GM06990 (cell line): ENCODE measurements at regions not wholly inside any gene's neighbourhood (a gene's known extent, or its start where the extent isn't known, plus 50 kb on each side); places are given as distances from the start of the nearest gene placed in this dataset.

ENCODE experiments used
- DNase-seq: peaks from one replicate; pipeline ENCODE4 v3.0.0-alpha.2; 2011; ENCODE audit not compliant: insufficient read length; ENCODE audit errors: extremely low read depth
- H3K27me3 ChIP-seq: replicated peaks from 2 replicates; pipeline ENCODE4 v1.6.0; 2011; ENCODE audit warnings: low read length; ENCODE audit not compliant: control insufficient read depth, insufficient read depth
- H3K36me3 ChIP-seq: 2 replicates; pipeline ENCODE4 v1.5.1; 2011; ENCODE audit warnings: low read length; ENCODE audit not compliant: control insufficient read depth, insufficient read depth
- H3K4me3 ChIP-seq: replicated peaks from 2 replicates; pipeline ENCODE4 v1.5.1; 2011; ENCODE audit warnings: low read depth, mild to moderate bottlenecking, control low read depth, low read length
- TF ChIP-seq, protein P1 (sequence below): IDR thresholded peaks from 2 replicates; pipeline ENCODE4 v1.5.1; 2011; ENCODE audit warnings: low read length, control low read depth, mild to moderate bottlenecking, inconsistent platforms; ENCODE audit not compliant: insufficient read depth, poor library complexity, severe bottlenecking

DNA sequence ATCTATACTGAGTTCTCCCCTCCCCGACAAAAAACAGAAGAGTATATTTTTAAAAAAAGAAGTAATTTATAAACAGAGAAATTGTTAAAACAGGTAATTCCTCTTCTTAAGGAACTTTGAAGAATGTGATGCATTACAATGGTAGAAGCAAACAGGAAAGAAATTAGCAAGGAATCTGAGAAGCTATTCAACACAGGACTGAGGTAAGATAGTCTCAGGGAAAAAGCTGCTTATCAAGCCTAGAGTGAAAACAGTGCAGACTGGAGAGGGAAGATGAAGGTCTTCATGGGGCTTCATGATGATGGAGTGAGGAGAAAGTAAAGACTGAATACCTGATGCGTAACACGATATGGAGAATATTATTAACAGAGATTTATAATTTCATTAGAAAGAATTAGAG, 880.0 kb downstream of the SLC16A7 start:
- DNase-seq = no peak
- no peaks in the 10 kb centered on the region for H3K36me3 ChIP-seq
- no peak overlapping the region for H3K4me3 ChIP-seq
- TF ChIP-seq, protein P1, sequence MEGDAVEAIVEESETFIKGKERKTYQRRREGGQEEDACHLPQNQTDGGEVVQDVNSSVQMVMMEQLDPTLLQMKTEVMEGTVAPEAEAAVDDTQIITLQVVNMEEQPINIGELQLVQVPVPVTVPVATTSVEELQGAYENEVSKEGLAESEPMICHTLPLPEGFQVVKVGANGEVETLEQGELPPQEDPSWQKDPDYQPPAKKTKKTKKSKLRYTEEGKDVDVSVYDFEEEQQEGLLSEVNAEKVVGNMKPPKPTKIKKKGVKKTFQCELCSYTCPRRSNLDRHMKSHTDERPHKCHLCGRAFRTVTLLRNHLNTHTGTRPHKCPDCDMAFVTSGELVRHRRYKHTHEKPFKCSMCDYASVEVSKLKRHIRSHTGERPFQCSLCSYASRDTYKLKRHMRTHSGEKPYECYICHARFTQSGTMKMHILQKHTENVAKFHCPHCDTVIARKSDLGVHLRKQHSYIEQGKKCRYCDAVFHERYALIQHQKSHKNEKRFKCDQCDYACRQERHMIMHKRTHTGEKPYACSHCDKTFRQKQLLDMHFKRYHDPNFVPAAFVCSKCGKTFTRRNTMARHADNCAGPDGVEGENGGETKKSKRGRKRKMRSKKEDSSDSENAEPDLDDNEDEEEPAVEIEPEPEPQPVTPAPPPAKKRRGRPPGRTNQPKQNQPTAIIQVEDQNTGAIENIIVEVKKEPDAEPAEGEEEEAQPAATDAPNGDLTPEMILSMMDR = no peak
- H3K27me3 ChIP-seq = no peaks in the 10 kb centered on the region

DNA sequence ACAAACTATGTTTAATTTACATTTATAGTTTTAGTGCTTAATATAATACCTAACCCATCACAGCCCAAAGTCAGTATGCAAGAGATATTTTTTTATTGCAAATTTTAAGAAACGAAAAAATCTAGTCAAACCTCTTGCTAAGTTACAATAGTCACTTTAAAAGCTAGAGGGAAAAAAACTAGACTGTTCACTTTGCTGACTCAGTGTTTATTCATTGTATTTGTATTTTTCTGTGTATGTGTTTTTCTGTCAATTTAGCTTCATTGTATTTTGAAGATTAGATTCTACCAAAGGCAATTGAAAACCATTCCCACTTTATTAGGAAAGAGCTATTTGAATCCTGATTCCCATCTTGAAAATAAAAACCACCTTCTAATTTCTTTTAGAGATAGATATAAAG, 891.5 kb downstream of the SLC16A7 start:
- H3K27me3 ChIP-seq = no peaks in the 10 kb centered on the region
- no peak overlapping the region for H3K4me3 ChIP-seq
- no peaks in the 10 kb centered on the region for H3K36me3 ChIP-seq
- DNase-seq = no peak
- TF ChIP-seq, protein P1 = no peak

DNA sequence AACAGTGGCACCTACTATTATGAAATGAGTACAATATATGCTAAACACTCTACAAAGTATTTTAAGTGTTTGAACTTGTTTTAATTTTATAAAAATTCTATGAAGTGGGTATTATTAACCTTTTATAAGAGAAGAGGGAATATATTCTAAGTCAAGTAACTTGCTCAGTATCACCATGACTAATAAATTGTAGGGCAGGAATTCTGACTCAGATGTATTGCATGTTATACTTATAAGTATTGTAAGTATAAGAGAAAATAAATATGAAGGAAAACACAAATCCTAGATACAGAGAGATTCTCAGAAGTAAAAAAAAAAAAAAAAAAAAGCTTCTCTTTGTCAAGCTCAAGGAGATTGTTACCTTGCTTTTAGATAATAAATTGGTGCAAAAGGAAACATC, 893.2 kb downstream of the SLC16A7 start:
- Histone ChIP-seq H3K36me3 (no peaks in the 10 kb centered on the region), H3K27me3 (no peaks in the 10 kb centered on the region), H3K4me3 (no peak overlapping the region)
- TF ChIP-seq, protein P1 = no peak
- DNase-seq = no peak

- Histone ChIP-seq H3K27me3 (no peaks in the 10 kb centered on the region), H3K36me3 (no peaks in the 10 kb centered on the region), H3K4me3 (no peak overlapping the region)
- TF ChIP-seq, protein P1 = peak; percentile 36
- no peak for DNase-seq
These were observed 898.4 kb downstream of the SLC16A7 start for GRCh38 chr12:60494244-60494643.

- TF ChIP-seq, protein P1 = no peak
- no peaks in the 10 kb centered on the region for H3K36me3 ChIP-seq
- H3K27me3 ChIP-seq = no peaks in the 10 kb centered on the region
- no peak for DNase-seq
- H3K4me3 ChIP-seq = no peak overlapping the region
These were observed 902.8 kb downstream of the SLC16A7 start for GRCh38 chr12:60498656-60499055.

DNA sequence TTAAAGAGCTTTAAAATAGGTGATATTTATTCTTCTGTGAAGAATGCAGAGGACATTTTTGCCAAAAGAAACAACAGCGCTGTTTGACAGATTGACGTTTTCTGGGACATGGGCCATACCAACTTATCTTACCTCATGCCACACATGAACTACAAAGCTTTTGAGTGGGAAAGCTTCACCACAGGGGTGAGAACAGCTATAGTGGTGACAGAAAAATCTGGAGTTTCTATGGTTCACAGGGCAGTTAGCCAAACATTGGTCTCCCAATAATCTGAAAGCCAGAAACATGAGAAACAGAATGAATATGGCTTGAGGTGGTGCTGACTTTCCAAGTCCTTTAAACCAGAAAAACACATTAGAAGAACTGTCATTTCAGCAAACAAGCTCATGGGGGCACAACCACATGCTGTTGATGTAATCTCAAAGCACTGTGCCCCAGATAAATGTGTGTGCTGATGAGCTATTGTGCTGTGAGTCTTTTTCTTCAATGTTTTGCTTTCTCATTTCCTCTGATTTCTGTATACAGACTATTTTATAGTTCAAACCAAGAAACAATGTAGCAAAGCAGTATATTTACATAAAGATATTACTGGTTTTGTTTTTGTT, 905.4 kb downstream of the SLC16A7 start:
- H3K27me3 ChIP-seq = no peaks in the 10 kb centered on the region
- no peak overlapping the region for H3K4me3 ChIP-seq
- no peaks in the 10 kb centered on the region for H3K36me3 ChIP-seq
- TF ChIP-seq, protein P1 = no peak
- DNase-seq = no peak
